Gastroesophageal sphincter (tissue), 4 donors: ENCODE measurements at regions not wholly inside any gene's neighbourhood (a gene's known extent, or its start where the extent isn't known, plus 50 kb on each side); places are given as distances from the start of the nearest gene placed in this dataset.

Experiments
- ATAC-seq: fragments of 150-250 bp; one replicate; pipeline ENCODE4 v1.9.1; 2016; ENCODE audit warnings: mild to moderate bottlenecking, moderate library complexity
- H3K27ac ChIP-seq, 4 donors: fragments of 200-600 bp; sonication (generic) in 3 of 4; 1 replicate in 3 of 4; 2 replicates in 1 of 4; pipeline ENCODE4 v1.5.1; 2016 to 2019
- H3K27me3 ChIP-seq: fragments of 200-600 bp; sonication (generic); one replicate; pipeline ENCODE4 v1.5.1; 2019
- H3K36me3 ChIP-seq, 2 donors: fragments of 200-600 bp; sonication (generic); one replicate each; pipeline ENCODE4 v1.5.1; 2019; ENCODE audit warnings: control low read depth in 1 of 2
- H3K4me1 ChIP-seq, 3 donors: fragments of 200-600 bp; sonication (generic); 1 replicate in 2 of 3; 2 replicates in 1 of 3; pipeline ENCODE4 v1.5.1; 2016 to 2019; ENCODE audit warnings: control low read depth in 2 of 3
- H3K4me3 ChIP-seq, 2 donors: fragments of 200-600 bp; sonication (generic); one replicate each; pipeline ENCODE4 v1.5.1; 2019; ENCODE audit warnings: mild to moderate bottlenecking in 1 of 2, moderate library complexity in 1 of 2
- H3K9me3 ChIP-seq, 3 donors: fragments of 200-600 bp; sonication (generic); one replicate each; pipeline ENCODE4 v1.5.1; 2017 to 2019; ENCODE audit warnings: control low read depth in 2 of 3
- EP300 ChIP-seq: sonication (generic); formaldehyde crosslinking; IDR thresholded peaks from one replicate; pipeline ENCODE4 v1.6.1; 2017; ENCODE audit warnings: antibody characterized with exemption, mild to moderate bottlenecking
- POLR2A ChIP-seq, 2 donors: fragments of 450-650 bp; IDR thresholded peaks; one replicate each; pipeline ENCODE4 v1.6.1; 2017; ENCODE audit warnings: antibody characterized with exemption in 2 of 2, mild to moderate bottlenecking in 2 of 2, moderate library complexity in 1 of 2
- POLR2AphosphoS5 ChIP-seq: sonication (generic); formaldehyde crosslinking; IDR thresholded peaks from one replicate; pipeline ENCODE4 v1.6.1; 2017; ENCODE audit warnings: antibody characterized with exemption
- WGBS, 2 donors: methylation state at CpG; one replicate each; pipeline ENCODE4 v1.1.5; 2018; ENCODE audit warnings: low coverage in 1 of 2; 5-methylcytosine and 5-hydroxymethylcytosine counted together
- TF ChIP-seq, protein P1 (sequence below), 4 experiments: fragments of 200-600 bp in 2 of 4; fragments of 450-650 bp in 2 of 4; sonication (generic) in 1 of 4; IDR thresholded peaks; one replicate each; pipeline ENCODE4 v1.5.1; 2017 to 2019; ENCODE audit warnings: antibody characterized with exemption in 4 of 4, mild to moderate bottlenecking in 2 of 4, moderate library complexity in 2 of 4

DNA sequence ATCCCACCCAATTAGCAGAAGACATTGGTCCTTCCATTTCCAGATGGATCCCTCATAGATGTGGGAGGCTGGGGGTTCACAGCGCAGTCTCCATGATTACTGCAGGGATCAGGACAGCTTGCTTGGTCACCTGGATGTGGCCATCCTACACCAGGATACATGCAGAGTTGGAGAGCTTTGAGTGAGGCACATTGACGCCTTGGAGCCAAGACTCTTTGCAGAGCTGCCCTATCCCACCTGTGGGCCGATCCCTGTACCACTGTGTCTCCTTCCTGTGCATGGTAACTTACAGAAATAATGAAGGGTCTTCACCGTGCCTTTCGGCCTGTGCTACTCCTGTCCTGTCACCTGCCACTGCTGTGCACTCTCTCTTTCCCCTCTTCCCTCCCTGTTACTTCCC lies 444.8 kb downstream of the GLRX3 start:
- Histone ChIP-seq H3K9me3 (no peaks in the 10 kb centered on the region), H3K27me3 (peaks cover 27% of the 10 kb centered on the region), H3K27ac (no peak overlapping the region), H3K36me3 (no peaks in the 10 kb centered on the region), H3K4me3 (no peak overlapping the region), H3K4me1 (no peaks in the 10 kb centered on the region)
- ATAC-seq: no peak
- TF ChIP-seq EP300 (no peak), POLR2AphosphoS5 (no peak), POLR2A (IDR thresholded peaks at IDR 0.05) (no peak)
- TF ChIP-seq, protein P1, sequence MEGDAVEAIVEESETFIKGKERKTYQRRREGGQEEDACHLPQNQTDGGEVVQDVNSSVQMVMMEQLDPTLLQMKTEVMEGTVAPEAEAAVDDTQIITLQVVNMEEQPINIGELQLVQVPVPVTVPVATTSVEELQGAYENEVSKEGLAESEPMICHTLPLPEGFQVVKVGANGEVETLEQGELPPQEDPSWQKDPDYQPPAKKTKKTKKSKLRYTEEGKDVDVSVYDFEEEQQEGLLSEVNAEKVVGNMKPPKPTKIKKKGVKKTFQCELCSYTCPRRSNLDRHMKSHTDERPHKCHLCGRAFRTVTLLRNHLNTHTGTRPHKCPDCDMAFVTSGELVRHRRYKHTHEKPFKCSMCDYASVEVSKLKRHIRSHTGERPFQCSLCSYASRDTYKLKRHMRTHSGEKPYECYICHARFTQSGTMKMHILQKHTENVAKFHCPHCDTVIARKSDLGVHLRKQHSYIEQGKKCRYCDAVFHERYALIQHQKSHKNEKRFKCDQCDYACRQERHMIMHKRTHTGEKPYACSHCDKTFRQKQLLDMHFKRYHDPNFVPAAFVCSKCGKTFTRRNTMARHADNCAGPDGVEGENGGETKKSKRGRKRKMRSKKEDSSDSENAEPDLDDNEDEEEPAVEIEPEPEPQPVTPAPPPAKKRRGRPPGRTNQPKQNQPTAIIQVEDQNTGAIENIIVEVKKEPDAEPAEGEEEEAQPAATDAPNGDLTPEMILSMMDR (IDR thresholded peaks at IDR 0.05): no peak
- WGBS, 2 donors: 71 to 93% methylated on average over 3 to 5 of the region's 5 CpGs

DNA sequence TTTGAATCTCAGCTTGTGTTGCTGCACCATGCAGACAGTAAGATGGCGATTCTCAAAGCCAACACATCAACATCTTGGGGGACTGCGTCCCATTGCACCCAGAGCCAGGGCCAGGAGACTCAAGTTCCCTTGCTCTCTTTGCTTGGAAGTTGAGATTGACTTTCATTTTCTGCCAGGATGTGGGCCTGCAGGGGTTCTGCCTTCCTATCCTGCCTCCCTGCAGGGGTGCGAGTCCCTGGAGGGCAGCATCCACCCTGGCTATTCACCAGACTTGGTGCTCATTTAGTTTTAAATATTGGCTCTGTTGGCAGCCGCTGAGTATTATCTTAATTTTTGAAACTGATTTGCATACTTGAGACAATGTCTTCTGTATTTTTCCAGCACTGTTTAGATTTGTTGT lies 451.5 kb downstream of the GLRX3 start:
- ATAC-seq: no peak

GRCh38 chr10:130606001-130606405 lies 469.8 kb downstream of the GLRX3 start:
- ATAC-seq: no peak
- Histone ChIP-seq H3K27ac (no peak overlapping the region), H3K9me3 (peaks cover 0 to under 1% (median 0%) of the 10 kb centered on the region in 3 donors), H3K27me3 (peaks cover 20% of the 10 kb centered on the region), H3K36me3 (no peaks in the 10 kb centered on the region), H3K4me1 (no peaks in the 10 kb centered on the region), H3K4me3 (no peak overlapping the region)
- WGBS, 2 donors: 26 to 54% methylated on average over 2 to 5 of the region's 9 CpGs
- no peak for TF ChIP-seq POLR2AphosphoS5
- TF ChIP-seq, protein P1 (IDR thresholded peaks at IDR 0.05): no peak
- TF ChIP-seq EP300: no peak
- TF ChIP-seq POLR2A (IDR thresholded peaks at IDR 0.05): no peak

More for the DNA sequence above, 451.5 kb downstream of the GLRX3 start:
- WGBS, 2 donors: 79 to 83% methylated on average over 2 to 3 of the region's 4 CpGs
- Histone ChIP-seq H3K27ac (no peak overlapping the region), H3K36me3 (no peaks in the 10 kb centered on the region), H3K4me1 (no peaks in the 10 kb centered on the region), H3K9me3 (no peaks in the 10 kb centered on the region), H3K4me3 (no peak overlapping the region), H3K27me3 (peaks cover 5% of the 10 kb centered on the region)
- TF ChIP-seq POLR2AphosphoS5: no peak

DNA sequence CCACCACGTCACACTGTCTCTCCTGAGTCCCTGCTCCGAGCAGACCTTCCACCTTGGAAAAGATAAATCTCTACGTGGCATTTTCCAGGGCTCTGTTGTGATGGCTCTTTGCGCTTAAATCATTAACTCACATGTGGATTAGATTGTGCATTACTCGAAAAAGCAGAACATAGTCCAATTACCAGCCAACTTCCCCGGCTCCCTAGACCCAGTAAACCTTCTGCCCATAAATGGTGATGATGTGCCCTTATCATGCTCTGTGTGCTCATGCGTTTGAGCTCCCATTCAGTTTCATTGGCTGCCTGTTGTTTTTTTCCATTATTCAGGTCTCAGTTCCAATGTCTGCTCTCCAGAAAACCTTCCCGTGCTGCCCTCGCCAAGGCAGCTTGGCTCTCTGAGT lies 471.2 kb downstream of the GLRX3 start:
- TF ChIP-seq, protein P1 (IDR thresholded peaks at IDR 0.05): no peak
- no peak for TF ChIP-seq EP300
- TF ChIP-seq POLR2AphosphoS5: no peak
- TF ChIP-seq POLR2A (IDR thresholded peaks at IDR 0.05): no peak
- H3K27me3 ChIP-seq: peaks cover 20% of the 10 kb centered on the region
- no peak overlapping the region for H3K4me3 ChIP-seq
- 68 to 74% methylated on average over 9 of the region's 9 CpGs for WGBS, 2 donors
- H3K36me3 ChIP-seq: no peaks in the 10 kb centered on the region
- no peak for ATAC-seq
- no peak overlapping the region for H3K27ac ChIP-seq
- no peaks in the 10 kb centered on the region for H3K4me1 ChIP-seq
- peaks cover 0 to 8% (median 0%) of the 10 kb centered on the region in 3 donors for H3K9me3 ChIP-seq

DNA sequence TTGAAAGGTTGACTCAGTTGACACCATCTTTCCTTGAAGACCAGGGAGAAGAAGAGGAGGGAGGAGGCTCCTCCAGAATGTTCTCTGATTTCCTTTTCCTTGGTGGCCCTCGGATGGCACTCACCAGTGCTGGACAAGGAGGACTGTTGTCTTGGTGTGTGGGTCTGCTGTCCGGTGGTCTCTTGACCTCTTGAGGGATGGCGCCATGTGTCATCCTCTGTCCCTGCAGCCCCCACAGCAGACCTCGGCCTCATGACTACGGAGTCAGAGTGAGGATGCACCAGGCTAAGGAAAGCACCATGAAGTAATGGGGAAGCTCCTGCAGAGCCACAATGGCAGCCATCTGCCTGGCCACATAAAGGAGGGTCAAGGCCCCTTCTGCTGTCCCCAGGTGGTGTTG lies 475.0 kb downstream of the GLRX3 start:
- H3K4me3 ChIP-seq: no peak overlapping the region
- ATAC-seq: no peak
- H3K4me1 ChIP-seq: no peaks in the 10 kb centered on the region
- H3K36me3 ChIP-seq: no peaks in the 10 kb centered on the region
- no peak overlapping the region for H3K27ac ChIP-seq
- peaks cover 12% of the 10 kb centered on the region for H3K27me3 ChIP-seq
- TF ChIP-seq, protein P1 (IDR thresholded peaks at IDR 0.05): no peak
- no peak for TF ChIP-seq POLR2AphosphoS5
- no peak for TF ChIP-seq POLR2A (IDR thresholded peaks at IDR 0.05)
- TF ChIP-seq EP300: no peak
- 40% methylated on average over 1 of the region's 5 CpGs; no CpG with 5 or more reads in 1 of the 2 donors for WGBS, 2 donors
- peaks cover 0 to 17% (median 0%) of the 10 kb centered on the region in 3 donors for H3K9me3 ChIP-seq
